ENCODE measurements at regions not wholly inside any gene's neighbourhood (a gene's known extent, or its start where the extent isn't known, plus 50 kb on each side); places are given as distances from the start of the nearest gene placed in this dataset.
A peak's percentile ranks its signal among the peaks of the same experiment; 100 is the strongest.

DNA sequence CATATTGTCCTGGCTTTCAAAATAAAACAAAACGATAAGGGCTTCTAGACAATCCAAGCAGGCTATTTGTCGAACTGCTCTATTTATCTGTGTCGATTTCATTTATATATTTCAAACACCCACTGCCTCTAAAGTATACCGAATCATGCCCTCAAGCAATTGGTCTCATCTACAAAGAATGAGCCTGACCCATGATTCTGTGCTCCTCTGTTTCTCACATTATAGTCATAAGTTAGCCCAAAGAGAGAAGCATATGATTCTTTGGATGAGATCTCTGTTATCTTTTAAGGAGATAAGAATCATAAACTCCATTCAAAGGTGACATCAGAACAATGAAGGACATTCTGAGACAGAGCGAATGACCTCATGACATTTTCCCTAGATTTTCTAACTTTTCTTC, 191.1 kb downstream of the MAP2K6 start:
- intact Hi-C loops (cut with micrococcal nuclease) = no loop called here
- DNase-seq = no peak
- no peak overlapping the region for H3K27ac Mint-ChIP-seq

DNA sequence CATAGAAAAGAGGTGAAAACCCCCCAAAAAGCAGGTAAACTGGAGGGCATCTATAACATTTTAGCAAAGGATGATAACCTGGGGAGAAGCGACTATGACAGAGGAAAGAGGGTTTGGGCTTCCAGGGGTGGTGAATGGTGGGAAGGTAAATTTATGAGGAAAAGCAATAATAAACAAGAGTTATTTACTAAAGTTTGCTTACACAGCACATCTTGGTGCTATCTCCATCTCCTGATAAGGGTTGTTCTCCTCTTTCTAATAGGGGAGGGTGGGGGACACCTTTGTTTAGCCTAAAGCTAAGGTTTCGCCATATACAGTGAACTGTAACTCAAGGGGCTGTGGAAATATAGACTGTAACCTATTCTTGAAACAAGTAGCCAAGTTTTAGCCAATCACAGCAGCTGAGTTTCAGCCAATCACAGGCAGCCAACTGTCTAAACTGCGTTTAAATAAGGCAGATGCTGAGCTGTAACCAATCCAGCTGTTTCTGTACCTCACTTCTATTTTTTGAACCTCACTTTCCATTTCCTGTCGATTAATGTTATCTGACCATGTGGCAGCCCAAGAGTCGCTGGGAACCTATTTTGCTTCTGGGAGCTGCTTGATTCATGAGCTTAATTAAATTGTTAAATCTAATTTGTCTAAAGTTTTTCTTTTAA, 191.8 kb downstream of the MAP2K6 start:
- intact Hi-C loops (cut with micrococcal nuclease) = loop anchor here (2.0 kb wide), 1 partner anchor 539 kb away; no protein-coding TSS in a partner anchor
- peaks cover 18% of the 10 kb centered on the region for H3K4me1 Mint-ChIP-seq
- no peak for DNase-seq
- H3K27me3 Mint-ChIP-seq = no peaks in the 10 kb centered on the region
- peaks cover 7% of the 10 kb centered on the region for H3K9me3 Mint-ChIP-seq
- no peaks in the 10 kb centered on the region for H3K36me3 Mint-ChIP-seq (ENCODE audit: low read depth)
- no peak overlapping the region for H3K4me3 Mint-ChIP-seq
- H3K27ac Mint-ChIP-seq = no peak overlapping the region

More for the DNA sequence above, 191.1 kb downstream of the MAP2K6 start:
- Mint-ChIP-seq H3K4me1 (peaks cover 18% of the 10 kb centered on the region), H3K4me3 (no peak overlapping the region), H3K27me3 (no peaks in the 10 kb centered on the region), H3K36me3 (ENCODE audit: low read depth) (no peaks in the 10 kb centered on the region), H3K9me3 (peaks cover under 1% of the 10 kb centered on the region)

GRCh38 chr17:69607162-69607834, 192.8 kb downstream of the MAP2K6 start:
- Mint-ChIP-seq H3K27me3 (no peaks in the 10 kb centered on the region), H3K9me3 (peaks cover 11% of the 10 kb centered on the region), H3K4me1 (peaks cover 18% of the 10 kb centered on the region), H3K4me3 (no peak overlapping the region), H3K27ac (peak overlapping the region; percentile 76), H3K36me3 (ENCODE audit: low read depth) (no peaks in the 10 kb centered on the region)
- peak; percentile 84 for DNase-seq
- intact Hi-C loops (cut with micrococcal nuclease) = loop anchor here (2.0 kb wide), 1 partner anchor 538 kb away; no protein-coding TSS in a partner anchor

DNA sequence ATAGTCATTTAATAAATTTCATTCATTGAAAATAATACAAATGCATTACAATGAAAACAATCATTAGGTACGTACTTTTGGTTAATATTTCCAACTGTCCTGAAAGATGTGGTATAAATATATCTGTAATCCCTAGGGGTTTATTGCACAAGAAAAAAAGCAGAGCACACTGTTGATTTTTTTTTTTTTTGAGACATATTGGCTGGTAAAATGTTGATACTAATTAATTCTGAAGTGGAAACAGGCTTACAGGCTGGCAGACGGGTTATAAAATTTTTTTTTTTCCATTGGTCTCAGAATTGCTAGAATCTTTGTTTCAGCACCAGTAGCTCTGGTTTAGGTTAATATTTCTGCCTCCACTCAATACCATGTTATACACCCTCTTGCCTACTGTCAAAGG, 193.6 kb downstream of the MAP2K6 start:
- peaks cover 14% of the 10 kb centered on the region for H3K4me1 Mint-ChIP-seq
- intact Hi-C loops (cut with micrococcal nuclease) = loop anchor here (2.0 kb wide), 1 partner anchor 561 kb away; the partner anchor contains the start of gene KCNJ2
- peaks cover 11% of the 10 kb centered on the region for H3K9me3 Mint-ChIP-seq
- no peak overlapping the region for H3K27ac Mint-ChIP-seq
- H3K27me3 Mint-ChIP-seq = no peaks in the 10 kb centered on the region
- H3K4me3 Mint-ChIP-seq = no peak overlapping the region
- H3K36me3 Mint-ChIP-seq (ENCODE audit: low read depth) = no peaks in the 10 kb centered on the region
- DNase-seq = no peak

GRCh38 chr17:69608808-69609472, 194.4 kb downstream of the MAP2K6 start:
- H3K27ac Mint-ChIP-seq = no peak overlapping the region
- no peaks in the 10 kb centered on the region for H3K36me3 Mint-ChIP-seq (ENCODE audit: low read depth)
- no peaks in the 10 kb centered on the region for H3K27me3 Mint-ChIP-seq
- DNase-seq = no peak
- no peak overlapping the region for H3K4me3 Mint-ChIP-seq
- intact Hi-C loops (cut with micrococcal nuclease) = loop anchor here (2.0 kb wide), 1 partner anchor 560 kb away; the partner anchor contains the start of gene KCNJ2
- peaks cover 11% of the 10 kb centered on the region for H3K9me3 Mint-ChIP-seq
- H3K4me1 Mint-ChIP-seq = peaks cover 12% of the 10 kb centered on the region

DNA sequence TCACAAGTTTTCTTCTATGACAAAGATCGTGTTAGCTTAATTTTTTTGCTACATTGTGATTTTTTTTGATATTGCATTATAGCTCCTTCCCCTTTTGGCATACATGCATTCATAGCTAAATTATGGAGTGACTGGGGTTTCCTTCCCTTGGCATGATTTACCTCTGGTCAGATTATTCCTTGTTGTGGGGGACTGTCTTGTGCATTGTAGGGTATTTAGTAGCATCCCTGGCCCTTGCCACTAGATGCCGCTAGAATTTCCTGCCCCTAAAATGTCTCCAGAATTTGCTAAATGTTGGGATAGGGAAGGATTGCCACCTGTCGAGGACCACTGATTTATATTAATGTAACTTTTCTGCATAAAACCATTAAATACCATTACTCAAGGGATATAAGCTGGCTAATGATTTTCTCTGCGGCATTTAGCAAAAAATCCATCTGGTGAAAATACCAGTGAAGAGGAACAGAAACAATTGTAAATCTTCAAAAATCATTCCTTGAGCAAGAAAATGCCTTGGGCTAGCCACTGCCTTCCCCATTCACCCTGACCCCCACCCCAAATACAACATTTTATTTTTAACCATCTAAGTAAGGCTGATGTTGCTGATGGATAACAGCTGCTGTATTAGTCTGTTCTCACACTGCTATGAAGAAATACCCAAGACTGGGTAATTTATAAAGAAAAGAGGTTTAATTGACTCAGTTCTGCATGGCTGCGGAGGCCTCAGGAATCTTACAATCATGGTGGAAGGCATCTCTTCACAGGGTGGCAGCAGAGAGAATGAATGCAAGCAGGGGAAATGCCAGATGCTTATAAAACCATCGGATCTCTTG, 195.2 kb downstream of the MAP2K6 start:
- peaks cover 11% of the 10 kb centered on the region for H3K9me3 Mint-ChIP-seq
- H3K27me3 Mint-ChIP-seq = no peaks in the 10 kb centered on the region
- intact Hi-C loops (cut with micrococcal nuclease) = loop anchor here (2.0 kb wide), 1 partner anchor 559 kb away; the partner anchor contains the start of gene KCNJ2
- H3K36me3 Mint-ChIP-seq (ENCODE audit: low read depth) = no peaks in the 10 kb centered on the region
- H3K27ac Mint-ChIP-seq = no peak overlapping the region
- H3K4me3 Mint-ChIP-seq = no peak overlapping the region
- peak; percentile 56 for DNase-seq
- H3K4me1 Mint-ChIP-seq = peaks cover 12% of the 10 kb centered on the region

GRCh38 chr17:69620363-69620762, 205.9 kb downstream of the MAP2K6 start:
- intact Hi-C loops (cut with micrococcal nuclease) = no loop called here
- H3K4me3 Mint-ChIP-seq = no peak overlapping the region
- H3K9me3 Mint-ChIP-seq = peaks cover 9% of the 10 kb centered on the region
- no peaks in the 10 kb centered on the region for H3K4me1 Mint-ChIP-seq
- DNase-seq = no peak
- peaks cover 3% of the 10 kb centered on the region for H3K27me3 Mint-ChIP-seq
- H3K27ac Mint-ChIP-seq = no peak overlapping the region
- no peaks in the 10 kb centered on the region for H3K36me3 Mint-ChIP-seq (ENCODE audit: low read depth)

- no peak overlapping the region for H3K4me3 Mint-ChIP-seq
- H3K27me3 Mint-ChIP-seq = peaks cover 3% of the 10 kb centered on the region
- no peak for DNase-seq
- intact Hi-C loops (cut with micrococcal nuclease) = no loop called here
- H3K9me3 Mint-ChIP-seq = peaks cover 11% of the 10 kb centered on the region
- H3K4me1 Mint-ChIP-seq = no peaks in the 10 kb centered on the region
- no peak overlapping the region for H3K27ac Mint-ChIP-seq
- no peaks in the 10 kb centered on the region for H3K36me3 Mint-ChIP-seq (ENCODE audit: low read depth)
Observed at GRCh38 chr17:69625474-69625873, 211.0 kb downstream of the MAP2K6 start.

- H3K27ac Mint-ChIP-seq = no peak overlapping the region
- DNase-seq = no peak
- intact Hi-C loops (cut with micrococcal nuclease) = no loop called here
Observed at GRCh38 chr17:69630056-69630635, 215.6 kb downstream of the MAP2K6 start.

DNA sequence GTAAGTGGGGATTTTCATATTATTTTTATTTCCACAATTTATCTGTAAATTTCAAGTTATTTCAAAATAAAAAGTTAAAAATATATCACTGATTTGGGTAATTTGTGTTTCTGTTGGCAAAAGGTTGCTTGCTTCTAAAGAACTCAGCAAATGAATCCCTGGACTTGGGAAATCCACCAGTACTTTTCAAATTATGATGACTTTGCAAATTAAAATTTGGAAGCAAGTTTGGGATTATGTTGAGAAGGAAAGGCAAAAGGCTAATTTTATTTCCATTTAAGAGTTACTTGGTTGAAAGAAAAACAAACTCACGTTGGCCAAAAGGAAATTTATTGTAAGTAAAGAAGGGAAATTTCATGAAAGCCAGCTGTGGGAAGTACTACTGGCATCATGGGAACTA, 220.3 kb downstream of the MAP2K6 start:
- Mint-ChIP-seq H3K4me1 (no peaks in the 10 kb centered on the region), H3K27me3 (no peaks in the 10 kb centered on the region), H3K27ac (no peak overlapping the region), H3K36me3 (ENCODE audit: low read depth) (no peaks in the 10 kb centered on the region), H3K9me3 (peaks cover 5% of the 10 kb centered on the region), H3K4me3 (no peak overlapping the region)
- no peak for DNase-seq
- intact Hi-C loops (cut with micrococcal nuclease) = no loop called here

More at GRCh38 chr17:69630056-69630635, 215.6 kb downstream of the MAP2K6 start:
- H3K9me3 Mint-ChIP-seq = peaks cover 10% of the 10 kb centered on the region
- no peaks in the 10 kb centered on the region for H3K27me3 Mint-ChIP-seq
- no peaks in the 10 kb centered on the region for H3K36me3 Mint-ChIP-seq (ENCODE audit: low read depth)
- no peaks in the 10 kb centered on the region for H3K4me1 Mint-ChIP-seq
- H3K4me3 Mint-ChIP-seq = no peak overlapping the region

GRCh38 chr17:69637446-69638156, 223.1 kb downstream of the MAP2K6 start:
- H3K9me3 Mint-ChIP-seq = peaks cover 5% of the 10 kb centered on the region
- H3K27me3 Mint-ChIP-seq = no peaks in the 10 kb centered on the region
- no peaks in the 10 kb centered on the region for H3K4me1 Mint-ChIP-seq
- H3K4me3 Mint-ChIP-seq = no peak overlapping the region
- H3K27ac Mint-ChIP-seq = no peak overlapping the region
- DNase-seq = no peak
- intact Hi-C loops (cut with micrococcal nuclease) = no loop called here
- no peaks in the 10 kb centered on the region for H3K36me3 Mint-ChIP-seq (ENCODE audit: low read depth)

DNA sequence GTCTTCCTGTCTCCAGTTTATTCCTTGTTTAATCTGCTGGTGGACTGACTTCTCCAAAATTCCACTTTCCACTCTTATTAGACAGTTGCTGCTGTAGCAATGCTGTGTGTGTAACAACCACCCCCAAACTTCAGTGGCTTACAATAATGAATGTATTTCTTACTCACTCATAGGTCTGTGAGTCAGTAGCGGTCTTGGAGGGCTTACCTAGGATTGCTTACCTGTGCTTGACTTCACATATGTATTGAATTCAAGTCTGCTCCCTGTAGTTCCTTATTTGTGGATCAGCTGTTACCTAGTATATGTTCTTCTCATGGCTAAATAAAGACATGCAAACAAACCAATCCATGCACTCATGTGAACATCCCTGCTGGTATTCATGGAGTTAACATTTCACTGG, 224.6 kb downstream of the MAP2K6 start:
- Mint-ChIP-seq H3K4me1 (no peaks in the 10 kb centered on the region), H3K4me3 (no peak overlapping the region), H3K36me3 (ENCODE audit: low read depth) (no peaks in the 10 kb centered on the region), H3K27ac (no peak overlapping the region), H3K9me3 (peaks cover 2% of the 10 kb centered on the region), H3K27me3 (no peaks in the 10 kb centered on the region)
- intact Hi-C loops (cut with micrococcal nuclease) = no loop called here
- DNase-seq = no peak

DNA sequence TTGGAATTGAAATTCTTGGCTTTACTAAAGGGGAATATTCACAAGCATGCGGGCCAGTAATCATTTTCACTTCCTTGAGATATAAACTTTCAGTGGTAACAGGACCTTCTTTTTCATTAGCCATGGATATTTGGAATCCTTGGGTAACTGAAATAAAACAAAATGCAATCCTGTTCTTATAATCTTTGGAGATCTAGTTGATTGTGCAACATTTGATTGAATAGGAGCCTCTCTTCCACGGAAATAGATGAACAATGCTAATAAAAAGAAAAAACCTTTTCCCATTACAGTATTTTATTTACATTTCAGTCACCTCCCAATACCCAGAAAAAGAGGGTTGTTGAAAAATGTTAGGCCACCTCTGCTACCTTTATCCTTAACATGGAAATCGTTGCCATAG, 225.6 kb downstream of the MAP2K6 start:
- no peaks in the 10 kb centered on the region for H3K9me3 Mint-ChIP-seq
- intact Hi-C loops (cut with micrococcal nuclease) = no loop called here
- H3K27me3 Mint-ChIP-seq = no peaks in the 10 kb centered on the region
- no peak overlapping the region for H3K4me3 Mint-ChIP-seq
- no peaks in the 10 kb centered on the region for H3K36me3 Mint-ChIP-seq (ENCODE audit: low read depth)
- H3K27ac Mint-ChIP-seq = no peak overlapping the region
- H3K4me1 Mint-ChIP-seq = no peaks in the 10 kb centered on the region
- no peak for DNase-seq
